Activated effector memory CD4-positive, alpha-beta T cell treated with Interleukin-2 at 50 U/mL for 16 hours (primary cell): ENCODE measurements at regions not wholly inside any gene's neighbourhood (a gene's known extent, or its start where the extent isn't known, plus 50 kb on each side); places are given as distances from the start of the nearest gene placed in this dataset.
"Not testable (repeated sequence)": the region's sequence is repeated elsewhere in the genome, so short reads cannot be mapped to it uniquely, and the experiment has no call there.

Source experiments
- DNase-seq: peaks from one replicate; pipeline ENCODE4 v3.0.0-alpha.2; 2020

DNA sequence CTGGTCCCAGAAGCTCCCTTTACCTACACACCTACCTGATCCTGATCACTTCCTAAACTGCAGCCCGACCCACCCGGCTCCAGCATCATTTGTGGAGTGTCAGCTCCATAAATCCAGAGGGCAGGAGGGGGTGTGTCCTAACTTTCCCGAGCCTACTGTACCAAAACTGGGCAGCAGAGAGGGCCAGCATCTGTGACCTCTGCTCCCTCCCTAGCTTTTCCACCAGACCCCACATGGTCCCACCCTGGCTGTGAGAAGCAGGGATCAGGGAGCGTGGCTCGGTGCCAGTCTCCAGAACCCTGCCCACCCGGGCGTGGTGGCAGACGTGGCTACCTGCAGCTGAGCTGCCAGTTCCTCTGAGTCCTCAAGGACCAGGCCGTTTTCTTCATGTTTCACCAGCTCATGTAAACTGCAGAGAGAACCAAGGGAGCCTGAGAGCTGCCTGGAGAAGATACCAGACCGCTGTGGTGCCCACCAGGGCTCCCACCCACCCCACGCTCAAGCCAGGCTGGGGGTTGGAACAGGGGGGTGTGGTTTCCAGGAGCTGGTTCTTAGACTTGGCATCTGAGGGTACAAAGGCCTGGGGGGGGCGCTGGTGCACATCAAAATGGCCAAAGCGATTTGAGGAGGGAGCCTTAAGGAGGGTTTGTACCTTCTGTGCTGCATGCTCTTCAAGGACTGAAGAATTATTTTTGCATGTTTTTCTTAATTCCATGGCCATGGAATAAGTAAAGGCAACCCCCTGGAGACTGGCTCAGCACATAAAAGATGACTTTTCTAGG is 76.7 kb upstream of the DRD5 start:
- no peak for DNase-seq

- DNase-seq, result not testable (repeated sequence)
These were observed 74.2 kb upstream of the DRD5 start for GRCh38 chr4:9707281-9707680.

DNA sequence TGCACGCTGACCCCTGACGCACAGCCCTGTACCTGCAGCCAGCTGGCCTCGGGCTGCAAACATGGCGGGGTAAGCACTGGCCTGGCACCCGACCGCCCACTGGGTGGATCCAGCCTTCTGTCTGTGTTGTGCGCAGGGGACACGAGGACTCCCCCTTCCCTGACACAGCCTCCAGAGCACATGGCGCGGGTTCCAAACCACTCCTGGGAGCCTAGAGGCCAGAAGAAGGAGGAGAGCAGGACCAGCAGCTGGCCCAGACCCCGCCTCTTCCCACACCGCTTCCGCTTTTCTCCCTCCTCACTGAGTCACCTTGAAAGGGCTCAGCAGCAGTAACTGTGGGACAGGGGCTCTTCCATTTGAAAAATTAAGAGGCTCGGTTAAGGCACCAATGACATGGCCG is 73.5 kb upstream of the DRD5 start:
- not testable (repeated sequence) for DNase-seq

DNA sequence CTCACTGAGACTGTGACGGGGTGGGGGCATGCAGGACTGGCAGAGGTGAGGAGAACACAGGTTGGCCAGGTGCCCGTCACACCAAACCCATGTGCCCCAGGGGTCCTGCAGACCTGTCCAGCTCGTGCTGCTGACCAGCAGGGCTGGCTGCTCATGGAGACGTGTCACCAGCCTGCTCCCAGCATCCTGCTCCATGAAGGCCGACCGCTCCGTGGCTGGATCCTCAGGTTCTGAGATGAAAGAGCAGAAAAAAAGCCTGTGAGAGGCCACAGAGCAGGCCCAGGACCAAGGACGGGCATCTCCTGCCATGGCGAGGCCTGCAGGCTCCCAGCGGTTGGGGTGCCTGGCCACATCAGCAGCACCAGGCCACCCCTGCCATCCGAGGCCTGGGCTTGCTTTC is 71.7 kb upstream of the DRD5 start:
- DNase-seq, result no peak

DNA sequence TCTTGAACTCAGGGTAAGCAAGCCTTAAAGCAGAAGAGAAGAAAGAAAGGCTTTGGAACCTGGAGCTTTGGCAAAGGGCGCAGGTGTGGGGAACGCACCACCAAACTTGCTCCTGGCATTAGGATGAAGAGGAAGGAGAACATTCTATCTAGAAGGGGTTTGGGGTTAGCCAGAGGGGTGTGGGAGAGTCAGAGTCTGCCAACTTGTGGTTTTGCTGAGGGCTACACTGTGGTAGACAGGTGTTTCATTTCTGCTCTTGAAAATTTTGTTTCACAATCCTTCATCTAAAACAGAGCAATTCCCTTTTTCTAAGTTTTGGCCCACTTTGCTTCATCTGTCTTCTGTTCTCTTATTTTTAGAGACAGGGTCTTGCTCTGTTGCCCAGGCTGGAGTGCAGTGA is 66.2 kb upstream of the DRD5 start:
- DNase-seq, result not testable (repeated sequence)

- DNase-seq, result no peak
These were observed 65.3 kb upstream of the DRD5 start for GRCh38 chr4:9716093-9716492.

GRCh38 chr4:9718246-9718939 is 63.0 kb upstream of the DRD5 start:
- not testable (repeated sequence) for DNase-seq

DNA sequence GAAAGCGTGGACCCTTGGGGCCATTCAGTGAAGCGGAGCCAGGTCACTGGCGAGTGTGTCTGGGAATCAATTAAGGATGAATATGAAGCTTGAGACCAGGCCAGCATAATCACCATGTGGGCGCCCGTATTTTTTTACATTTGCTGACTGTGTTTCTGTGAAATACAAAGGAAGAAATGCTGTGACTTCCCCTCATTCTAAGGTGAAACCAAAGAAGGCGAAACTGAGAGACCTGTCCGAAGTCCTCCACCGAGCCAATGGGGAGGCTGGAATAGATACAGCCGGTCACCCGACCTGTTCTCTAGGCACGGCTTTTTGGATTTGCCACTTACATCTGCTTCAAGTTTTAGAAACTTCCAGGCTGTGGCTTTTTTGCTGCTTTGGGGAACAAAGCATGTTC is 59.3 kb upstream of the DRD5 start:
- not testable (repeated sequence) for DNase-seq
